HG03520 (cell line): ENCODE measurements at regions not wholly inside any gene's neighbourhood (a gene's known extent, or its start where the extent isn't known, plus 50 kb on each side); places are given as distances from the start of the nearest gene placed in this dataset.
A peak's percentile ranks its signal among the peaks of the same experiment; 100 is the strongest.
"Not testable (repeated sequence)": the region's sequence is repeated elsewhere in the genome, so short reads cannot be mapped to it uniquely, and the experiment has no call there.

ENCODE experiments used
- ATAC-seq: cut with Tn5 transposase; IDR thresholded peaks from one replicate; pipeline ENCODE4 v1.9.1; 2021; ENCODE audit warnings: mild to moderate bottlenecking, moderate library complexity; ENCODE audit not compliant: unreplicated experiment

- ATAC-seq: not testable (repeated sequence)
Measured at GRCh38 chr10:55537497-55537896, 736.5 kb upstream of the PCDH15 start.

GRCh38 chr10:55519264-55519663 lies 718.2 kb upstream of the PCDH15 start:
- ATAC-seq: no peak

- ATAC-seq: not testable (repeated sequence)
Measured at GRCh38 chr10:55518416-55518815, 717.4 kb upstream of the PCDH15 start.

DNA sequence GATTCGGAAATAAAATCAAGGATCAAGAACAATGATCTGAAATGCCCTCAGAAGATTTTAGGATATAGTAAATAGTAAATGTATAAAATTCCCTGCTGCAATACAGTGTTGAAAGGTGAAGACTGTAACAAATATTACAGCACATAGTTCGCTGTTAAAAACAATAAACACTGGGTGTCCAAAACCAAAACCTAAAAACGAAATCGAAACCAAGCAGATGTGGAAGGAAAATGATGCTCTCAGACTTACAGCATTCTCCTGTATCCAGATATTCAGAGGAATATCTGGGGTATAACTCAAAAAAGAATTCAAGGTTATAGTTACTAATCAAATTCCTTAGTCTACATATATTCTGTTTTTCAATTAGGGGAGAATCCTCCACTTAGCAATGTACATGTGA lies 708.1 kb upstream of the PCDH15 start:
- no peak for ATAC-seq

DNA sequence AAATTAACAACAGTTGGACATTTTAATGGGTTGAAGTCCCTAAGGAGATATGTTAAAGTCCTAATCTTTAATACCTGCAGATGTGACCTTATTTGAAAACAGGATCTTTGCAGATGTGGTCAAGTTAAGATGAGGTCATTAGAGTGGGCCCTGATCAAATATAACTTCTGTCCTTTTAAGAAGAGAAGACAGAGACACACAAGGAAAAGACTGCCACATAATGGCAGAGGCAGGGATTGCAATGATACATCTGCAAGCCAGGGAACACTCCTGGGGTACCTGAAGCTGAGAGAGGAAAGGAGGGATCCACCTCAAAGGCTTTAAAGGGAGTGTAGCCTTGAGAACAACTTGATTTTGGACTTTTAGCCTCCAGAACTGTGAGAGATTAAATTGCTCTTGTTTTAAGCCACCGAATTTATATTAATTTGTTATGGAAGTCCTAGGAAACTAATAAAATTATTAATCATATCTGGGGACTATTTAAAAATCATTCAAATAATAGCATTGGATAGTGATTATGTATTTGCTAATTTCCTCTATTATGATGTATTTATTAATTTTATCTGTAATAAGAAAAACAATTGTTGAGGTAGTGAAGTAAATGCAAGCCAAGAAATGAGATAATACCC lies 700.0 kb upstream of the PCDH15 start:
- ATAC-seq: peak; percentile 73

DNA sequence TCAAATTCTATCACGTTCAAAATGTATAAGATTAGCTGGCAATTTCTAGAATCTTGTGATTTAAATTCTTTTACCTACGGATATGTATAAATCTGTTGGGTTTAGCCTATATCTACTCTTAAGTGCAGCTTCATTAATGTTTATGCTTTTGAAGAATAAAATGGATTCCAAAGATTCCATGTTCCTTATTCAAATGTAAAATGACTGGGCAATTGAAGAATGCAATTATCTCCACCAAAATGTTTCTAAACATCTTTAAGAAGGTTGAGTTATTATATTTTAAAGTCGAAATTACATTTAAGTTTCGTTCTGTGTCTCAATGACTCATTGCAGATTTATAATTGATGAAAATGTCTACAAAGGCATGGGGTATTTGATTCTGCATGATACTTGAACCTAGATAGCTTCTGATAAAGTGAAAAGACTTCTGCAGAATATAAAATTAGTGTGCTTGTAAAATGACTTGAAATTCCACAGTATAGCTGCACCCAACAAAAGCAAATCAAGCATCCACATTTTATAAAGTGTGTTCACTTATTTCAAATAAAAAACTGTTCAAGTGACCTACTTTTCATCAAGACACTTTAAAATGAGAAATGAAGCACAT lies 697.0 kb upstream of the PCDH15 start:
- ATAC-seq: no peak

GRCh38 chr10:55495555-55495954 lies 694.5 kb upstream of the PCDH15 start:
- no peak for ATAC-seq

GRCh38 chr10:55491712-55492111 lies 690.7 kb upstream of the PCDH15 start:
- ATAC-seq: no peak

DNA sequence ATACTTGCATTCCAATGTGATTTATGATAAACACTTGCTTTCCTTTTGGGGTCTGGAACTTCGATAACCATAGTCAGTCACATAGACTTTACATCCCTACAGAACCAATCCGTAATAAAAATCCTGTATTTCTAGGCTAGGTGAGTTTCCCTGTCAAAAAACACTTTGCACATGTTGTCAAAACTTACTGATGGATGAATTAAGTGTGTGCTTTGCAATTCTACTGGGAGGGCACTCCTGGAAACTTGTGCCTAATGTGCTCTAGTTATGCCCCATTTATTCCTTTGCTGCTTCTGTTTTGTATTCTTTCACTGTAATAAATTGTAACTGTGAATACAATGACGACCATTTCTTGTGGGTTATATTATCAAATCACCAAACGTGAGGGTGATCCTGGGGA lies 684.8 kb upstream of the PCDH15 start:
- no peak for ATAC-seq

- ATAC-seq: no peak
Measured at GRCh38 chr10:55476129-55476528, 675.1 kb upstream of the PCDH15 start.

DNA sequence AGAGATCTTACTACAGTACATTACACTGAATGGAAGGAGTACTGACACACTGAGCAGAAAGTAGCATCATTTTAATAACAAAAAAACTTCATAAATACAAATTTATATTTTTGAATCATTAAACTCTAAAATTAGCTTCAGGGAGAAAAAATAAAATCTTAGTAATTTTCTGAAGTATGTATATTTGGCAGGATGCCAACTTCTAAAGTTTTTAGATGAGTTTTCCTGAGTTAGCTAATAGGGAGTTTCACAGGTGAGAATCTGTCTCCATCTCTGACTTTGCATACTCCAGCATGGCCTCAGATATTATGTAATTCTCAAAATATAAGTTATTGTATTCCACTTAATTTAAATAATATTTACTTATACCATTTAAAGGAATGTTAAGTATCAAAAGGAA lies 673.2 kb upstream of the PCDH15 start:
- no peak for ATAC-seq

- ATAC-seq: no peak
Measured at GRCh38 chr10:55470840-55471239, 669.8 kb upstream of the PCDH15 start.

DNA sequence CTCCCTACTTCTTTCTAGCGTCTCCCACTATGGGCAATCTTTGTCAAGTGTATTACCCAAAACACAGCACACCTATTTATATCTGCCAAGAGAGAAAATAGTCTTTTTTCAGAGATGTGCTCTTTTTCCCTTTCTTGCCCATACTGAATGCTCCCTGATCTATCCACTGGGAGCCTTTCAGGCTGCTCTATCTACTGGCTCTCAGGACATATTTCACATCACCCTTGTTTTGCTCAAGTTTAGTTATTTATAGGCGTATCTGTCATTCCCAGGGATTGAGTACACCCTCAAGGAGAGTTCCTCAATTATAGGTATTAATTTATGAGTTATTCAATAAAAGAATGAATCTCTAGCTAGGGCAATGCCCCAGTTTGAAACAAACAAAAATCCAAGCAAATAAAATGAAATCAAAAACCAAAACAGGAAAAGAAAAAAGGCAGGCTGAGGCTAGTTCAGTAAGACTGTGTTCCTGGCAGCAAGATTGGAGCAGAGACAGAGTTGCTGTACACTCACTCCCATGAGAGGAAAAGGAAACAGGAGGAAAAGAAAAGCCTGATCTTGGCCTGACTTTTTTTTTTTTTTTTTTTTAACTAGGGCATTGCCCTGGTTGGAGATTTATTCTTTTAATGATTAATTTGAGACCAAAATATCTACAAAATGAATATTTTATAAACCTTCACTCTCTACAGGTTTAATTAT lies 665.9 kb upstream of the PCDH15 start:
- no peak for ATAC-seq

GRCh38 chr10:55464083-55464482 lies 663.1 kb upstream of the PCDH15 start:
- ATAC-seq: no peak

- no peak for ATAC-seq
Measured at GRCh38 chr10:55460008-55460407, 659.0 kb upstream of the PCDH15 start.

- no peak for ATAC-seq
Measured at GRCh38 chr10:55449981-55450380, 649.0 kb upstream of the PCDH15 start.

GRCh38 chr10:55446441-55447002 lies 645.5 kb upstream of the PCDH15 start:
- ATAC-seq: no peak

- ATAC-seq: no peak
Measured at GRCh38 chr10:55441777-55442176, 640.7 kb upstream of the PCDH15 start.

DNA sequence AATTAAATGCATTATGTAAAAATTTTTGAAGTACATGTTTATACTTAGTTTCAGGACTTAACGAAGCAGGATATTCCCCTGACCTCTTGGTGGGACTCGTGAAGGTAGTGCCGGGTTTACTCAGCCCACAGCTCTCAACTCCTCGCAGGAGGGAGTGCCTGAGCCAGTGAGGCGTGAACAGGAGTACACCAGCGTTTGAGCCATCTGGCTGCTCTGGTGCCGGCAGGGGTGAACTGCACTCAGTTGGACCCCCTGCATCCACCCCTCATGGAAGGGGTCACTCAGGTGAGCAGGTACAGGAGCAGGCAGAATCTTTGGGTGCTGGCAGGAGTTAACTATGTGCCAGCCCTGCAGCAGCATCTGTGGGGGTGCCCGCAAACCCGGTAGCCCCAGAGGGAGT lies 625.1 kb upstream of the PCDH15 start:
- ATAC-seq: no peak

- no peak for ATAC-seq
Measured at GRCh38 chr10:55410415-55410885, 609.4 kb upstream of the PCDH15 start.

DNA sequence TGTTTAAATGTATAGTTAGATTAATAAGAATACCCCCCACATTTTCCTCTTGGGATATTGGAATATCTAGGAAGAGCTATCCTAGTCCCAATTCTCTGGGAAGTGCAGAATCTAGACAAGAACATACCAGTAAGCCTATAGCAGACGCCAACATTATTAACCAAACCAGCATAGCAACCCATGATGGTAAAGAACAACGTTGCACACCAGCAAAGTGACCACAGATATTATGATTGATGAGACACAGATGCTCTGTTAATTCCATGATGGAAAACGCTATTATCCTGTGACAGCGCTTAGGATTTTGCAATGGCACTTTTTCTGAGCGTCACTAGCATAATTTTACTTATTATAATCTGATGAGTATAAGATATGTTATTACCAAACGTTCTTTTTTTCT lies 603.1 kb upstream of the PCDH15 start:
- ATAC-seq: no peak
